SU-DHL-6 (cell line): ENCODE measurements at regions not wholly inside any gene's neighbourhood (a gene's known extent, or its start where the extent isn't known, plus 50 kb on each side); places are given as distances from the start of the nearest gene placed in this dataset.

Experiments used
- H2AFZ ChIP-seq: fragments of 200-600 bp; sonication (generic); 2 replicates; pipeline ENCODE4 v1.6.1; 2014; ENCODE audit warnings: low read depth, mild to moderate bottlenecking, moderate library complexity, mixed read lengths, antibody characterized with exemption, low read length; ENCODE audit not compliant: severe bottlenecking
- H3F3A ChIP-seq: fragments of 200-600 bp; shearing (Covaris generic); 2 replicates; pipeline ENCODE4 v1.6.0; 2016; ENCODE audit warnings: antibody characterized with exemption, mild to moderate bottlenecking; ENCODE audit not compliant: insufficient read depth
- H3K27ac ChIP-seq: fragments of 200-600 bp; sonication (generic); 2 replicates; pipeline ENCODE4 v1.5.1; 2016; ENCODE audit warnings: low read depth, mild to moderate bottlenecking, low read length, moderate library complexity, mixed read lengths
- H3K27me3 ChIP-seq: fragments of 200-600 bp; sonication (generic), shearing (Covaris generic); 2 replicates; pipeline ENCODE4 v1.6.0; 2014; ENCODE audit warnings: mild to moderate bottlenecking, low read length
- H3K36me3 ChIP-seq: fragments of 200-600 bp; sonication (generic); 2 replicates; pipeline ENCODE4 v1.6.1; 2014; ENCODE audit warnings: mild to moderate bottlenecking, low read length, mixed read lengths
- H3K4me2 ChIP-seq: fragments of 300-600, 200-600 bp; shearing (Covaris generic), sonication (generic); 2 replicates; pipeline ENCODE4 v1.6.0; 2014; ENCODE audit warnings: low read length, low read depth, mild to moderate bottlenecking; ENCODE audit not compliant: poor library complexity, severe bottlenecking
- H3K4me3 ChIP-seq: fragments of 200-600 bp; sonication (generic); 2 replicates; pipeline ENCODE4 v1.5.1; 2014; ENCODE audit warnings: antibody characterized with exemption, low read length, mild to moderate bottlenecking, mixed read lengths; ENCODE audit not compliant: insufficient read depth, poor library complexity, severe bottlenecking
- H3K79me2 ChIP-seq: fragments of 200-600 bp; sonication (generic); 2 replicates; pipeline ENCODE4 v1.6.1; 2014; ENCODE audit warnings: mild to moderate bottlenecking, low read length, moderate library complexity; ENCODE audit not compliant: insufficient read depth
- H3K9ac ChIP-seq: fragments of 200-600 bp; sonication (generic); 2 replicates; pipeline ENCODE4 v1.7.0; 2014; ENCODE audit warnings: mild to moderate bottlenecking, low read length
- H3K9me2 ChIP-seq: fragments of 200-600 bp; sonication (generic); replicated peaks from 2 replicates; pipeline ENCODE4 v1.6.1; 2014; ENCODE audit warnings: low read length; ENCODE audit not compliant: insufficient read depth
- H3K9me3 ChIP-seq: fragments of 200-600 bp; sonication (generic); 2 replicates; pipeline ENCODE4 v1.6.1; 2014; ENCODE audit warnings: low read length, mixed read lengths; ENCODE audit not compliant: insufficient read depth
- H4K20me1 ChIP-seq: fragments of 200-600 bp; sonication (generic); 2 replicates; pipeline ENCODE4 v1.6.1; 2014; ENCODE audit warnings: low read depth, mild to moderate bottlenecking, antibody characterized with exemption, low read length, moderate library complexity, mixed read lengths
- CTCF ChIP-seq: fragments of 200-600 bp; sonication (generic); IDR thresholded peaks from one replicate; pipeline ENCODE4 v1.5.1; 2017; ENCODE audit warnings: antibody characterized with exemption, mild to moderate bottlenecking, low read length, moderate library complexity; ENCODE audit not compliant: insufficient read depth, poor library complexity, severe bottlenecking
- EZH2phosphoT487 ChIP-seq: fragments of 200-600 bp; sonication (generic), shearing (Covaris generic); conservative IDR thresholded peaks from 2 replicates; pipeline ENCODE4 v1.6.1; 2018; ENCODE audit warnings: mild to moderate bottlenecking, antibody characterized with exemption, low read length, moderate library complexity, mixed read lengths

GRCh38 chr10:128870830-128871597 lies 596.0 kb upstream of the MGMT start:
- no peak overlapping the region for H3K9ac ChIP-seq
- no peaks in the 10 kb centered on the region for H3K27me3 ChIP-seq
- no peaks in the 10 kb centered on the region for H3K9me2 ChIP-seq
- no peaks in the 10 kb centered on the region for H3K9me3 ChIP-seq
- TF ChIP-seq EZH2phosphoT487 (no peak), CTCF (no peak)
- no peak overlapping the region for H3K4me3 ChIP-seq
- no peaks in the 10 kb centered on the region for H3K36me3 ChIP-seq
- H4K20me1 ChIP-seq: no peaks in the 10 kb centered on the region
- H3K27ac ChIP-seq: no peak overlapping the region
- H3K4me2 ChIP-seq: no peak overlapping the region
- H2AFZ ChIP-seq: no peak overlapping the region
- no peaks in the 10 kb centered on the region for H3F3A ChIP-seq
- H3K79me2 ChIP-seq: no peaks in the 10 kb centered on the region

GRCh38 chr10:128871671-128872231 lies 595.3 kb upstream of the MGMT start:
- Histone ChIP-seq H3K27ac (no peak overlapping the region), H3K9ac (no peak overlapping the region), H3K4me3 (no peak overlapping the region), H3K9me3 (no peaks in the 10 kb centered on the region), H3K4me2 (no peak overlapping the region), H3K79me2 (no peaks in the 10 kb centered on the region), H3K9me2 (no peaks in the 10 kb centered on the region), H2AFZ (no peak overlapping the region), H4K20me1 (no peaks in the 10 kb centered on the region), H3K36me3 (no peaks in the 10 kb centered on the region), H3F3A (no peaks in the 10 kb centered on the region), H3K27me3 (no peaks in the 10 kb centered on the region)
- no peak for TF ChIP-seq CTCF
- TF ChIP-seq EZH2phosphoT487: no peak

- H3K9me2 ChIP-seq: no peaks in the 10 kb centered on the region
- H3K27me3 ChIP-seq: no peaks in the 10 kb centered on the region
- no peaks in the 10 kb centered on the region for H3K79me2 ChIP-seq
- H3K4me2 ChIP-seq: no peak overlapping the region
- H4K20me1 ChIP-seq: no peaks in the 10 kb centered on the region
- H3K27ac ChIP-seq: no peak overlapping the region
- H2AFZ ChIP-seq: no peak overlapping the region
- no peak overlapping the region for H3K9ac ChIP-seq
- no peaks in the 10 kb centered on the region for H3K36me3 ChIP-seq
- H3F3A ChIP-seq: no peaks in the 10 kb centered on the region
- no peak overlapping the region for H3K4me3 ChIP-seq
- TF ChIP-seq EZH2phosphoT487 (no peak), CTCF (no peak)
- no peaks in the 10 kb centered on the region for H3K9me3 ChIP-seq
Measured at GRCh38 chr10:128873411-128874054, 593.5 kb upstream of the MGMT start.
